ENCODE measurements at regions not wholly inside any gene's neighbourhood (a gene's known extent, or its start where the extent isn't known, plus 50 kb on each side); places are given as distances from the start of the nearest gene placed in this dataset.

GRCh38 chr2:8462899-8463648, 218.8 kb upstream of the ID2 start:
- DNase-seq (ENCODE audit: low read depth), result no peak
- H3K4me3 ChIP-seq (ENCODE audit: low read depth, low read length), result no peak overlapping the region
- TF ChIP-seq MAX (IDR thresholded peaks at IDR 0.05; ENCODE audit: low read depth, low read length) (no peak), MYC (IDR thresholded peaks at IDR 0.05; ENCODE audit: low read depth, low read length) (no peak), POLR2A (IDR thresholded peaks at IDR 0.05; ENCODE audit: extremely low read depth, insufficient read length) (no peak), CTCF (IDR thresholded peaks at IDR 0.05; ENCODE audit: low read depth, low read length) (no peak)

GRCh38 chr2:8465560-8465959, 216.3 kb upstream of the ID2 start:
- H3K4me3 ChIP-seq (ENCODE audit: low read depth, low read length), result no peak overlapping the region
- TF ChIP-seq POLR2A (IDR thresholded peaks at IDR 0.05; ENCODE audit: extremely low read depth, insufficient read length) (no peak), CTCF (IDR thresholded peaks at IDR 0.05; ENCODE audit: low read depth, low read length) (no peak), MAX (IDR thresholded peaks at IDR 0.05; ENCODE audit: low read depth, low read length) (no peak), MYC (IDR thresholded peaks at IDR 0.05; ENCODE audit: low read depth, low read length) (no peak)
- DNase-seq (ENCODE audit: low read depth), result no peak

- TF ChIP-seq POLR2A (IDR thresholded peaks at IDR 0.05; ENCODE audit: extremely low read depth, insufficient read length), result no peak
- TF ChIP-seq MAX (IDR thresholded peaks at IDR 0.05; ENCODE audit: low read depth, low read length), result peak; percentile 30
- no peak for TF ChIP-seq MYC (IDR thresholded peaks at IDR 0.05; ENCODE audit: low read depth, low read length)
- peak; percentile 91 for DNase-seq (ENCODE audit: low read depth)
- no peak overlapping the region for H3K4me3 ChIP-seq (ENCODE audit: low read depth, low read length)
Observed at GRCh38 chr2:8469709-8470493, 212.0 kb upstream of the ID2 start.

- peak; percentile 86 for DNase-seq (ENCODE audit: low read depth)
- no peak overlapping the region for H3K4me3 ChIP-seq (ENCODE audit: low read depth, low read length)
- TF ChIP-seq CTCF (IDR thresholded peaks at IDR 0.05; ENCODE audit: low read depth, low read length) (no peak), MYC (IDR thresholded peaks at IDR 0.05; ENCODE audit: low read depth, low read length) (no peak), MAX (IDR thresholded peaks at IDR 0.05; ENCODE audit: low read depth, low read length) (no peak)
Observed at GRCh38 chr2:8472545-8473323, 209.1 kb upstream of the ID2 start.

GRCh38 chr2:8475349-8476031, 206.4 kb upstream of the ID2 start:
- no peak overlapping the region for H3K4me3 ChIP-seq (ENCODE audit: low read depth, low read length)
- peak; percentile 20 for DNase-seq (ENCODE audit: low read depth)
- TF ChIP-seq CTCF (IDR thresholded peaks at IDR 0.05; ENCODE audit: low read depth, low read length) (no peak), MYC (IDR thresholded peaks at IDR 0.05; ENCODE audit: low read depth, low read length) (no peak), POLR2A (IDR thresholded peaks at IDR 0.05; ENCODE audit: extremely low read depth, insufficient read length) (no peak), MAX (IDR thresholded peaks at IDR 0.05; ENCODE audit: low read depth, low read length) (no peak)

Measured in NB4 (cell line).